RWPE2 (cell line): ENCODE measurements at regions not wholly inside any gene's neighbourhood (a gene's known extent, or its start where the extent isn't known, plus 50 kb on each side); places are given as distances from the start of the nearest gene placed in this dataset.
"Not testable (repeated sequence)": the region's sequence is repeated elsewhere in the genome, so short reads cannot be mapped to it uniquely, and the experiment has no call there.

Experiments
- ATAC-seq: fragments of 200-7000 bp; cut with Tn5 transposase; 3 replicates; pipeline ENCODE4 v1.9.1; 2021; ENCODE audit warnings: low read depth
- DNase-seq: peaks from one replicate; pipeline ENCODE4 v3.0.0-alpha.2; 2020; ENCODE audit warnings: low spot score
- H3K27ac ChIP-seq: fragments of 450-650 bp; 2 replicates; pipeline ENCODE4 v1.5.1; 2017; ENCODE audit warnings: mild to moderate bottlenecking; ENCODE audit not compliant: poor library complexity, severe bottlenecking
- H3K27me3 ChIP-seq: fragments of 250-450 bp; sonication (Bioruptor Pico); 2 replicates; pipeline ENCODE4 v1.5.1; 2021; ENCODE audit warnings: mild to moderate bottlenecking, moderate library complexity; ENCODE audit not compliant: insufficient read depth, poor library complexity, severe bottlenecking
- H3K36me3 ChIP-seq: fragments of 250-450 bp; sonication (Bioruptor Pico); 2 replicates; pipeline ENCODE4 v1.5.1; 2020; ENCODE audit warnings: low read depth, mild to moderate bottlenecking, moderate library complexity
- H3K4me1 ChIP-seq: fragments of 250-450 bp; sonication (Bioruptor Pico); 2 replicates; pipeline ENCODE4 v1.5.1; 2021; ENCODE audit warnings: mild to moderate bottlenecking, moderate library complexity; ENCODE audit not compliant: insufficient read depth, poor library complexity, severe bottlenecking
- H3K4me3 ChIP-seq: fragments of 250-450 bp; sonication (Bioruptor Pico); 2 replicates; pipeline ENCODE4 v1.5.1; 2021; ENCODE audit warnings: mild to moderate bottlenecking, moderate library complexity; ENCODE audit not compliant: severe bottlenecking
- H3K9me3 ChIP-seq: fragments of 250-450 bp; sonication (Bioruptor Pico); 2 replicates; pipeline ENCODE4 v1.5.1; 2021; ENCODE audit warnings: mild to moderate bottlenecking, moderate library complexity; ENCODE audit not compliant: severe bottlenecking

DNA sequence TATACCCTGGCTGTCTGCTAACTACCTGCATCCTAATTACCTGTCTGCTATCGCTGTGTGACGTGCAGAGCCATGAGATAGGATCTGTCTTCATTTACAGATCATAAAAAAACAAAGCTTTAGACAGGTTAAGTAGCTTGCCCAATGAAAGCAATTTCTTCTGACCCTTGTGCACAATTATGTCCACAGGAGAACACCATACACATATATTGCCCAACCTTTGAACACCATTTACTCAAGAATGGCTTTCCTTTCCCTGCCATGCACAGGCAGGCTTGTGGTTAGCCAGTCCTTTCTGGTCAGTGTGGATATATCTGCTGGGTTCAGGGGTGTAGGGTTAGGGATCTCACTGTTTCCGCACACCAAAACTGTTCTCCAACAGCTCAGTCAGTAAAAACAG lies 344.8 kb downstream of the BCL2L11 start:
- not testable (repeated sequence) for ATAC-seq, H3K36me3 ChIP-seq, H3K9me3 ChIP-seq, H3K4me1 ChIP-seq, H3K4me3 ChIP-seq, H3K27ac ChIP-seq, DNase-seq, H3K27me3 ChIP-seq

DNA sequence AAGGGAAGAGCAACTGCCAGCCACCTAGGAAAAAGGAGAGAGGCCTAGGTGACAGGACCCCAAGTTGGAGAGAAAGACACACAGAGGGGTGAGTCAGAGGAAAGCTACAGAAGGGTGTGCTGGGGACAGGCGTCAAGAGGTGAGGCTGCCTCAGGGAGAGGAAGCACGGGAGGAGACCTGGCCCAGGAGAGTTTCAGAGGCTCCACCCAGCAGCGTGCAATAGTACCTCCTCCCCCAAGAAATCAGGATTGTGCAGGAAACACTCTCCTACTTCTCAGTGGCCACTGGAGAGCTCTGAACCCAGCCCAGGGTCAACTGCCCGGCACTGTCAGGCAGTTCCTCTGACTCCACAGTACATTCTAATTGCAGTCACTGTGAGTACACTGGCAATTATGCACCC lies 346.0 kb downstream of the BCL2L11 start:
- not testable (repeated sequence) for H3K9me3 ChIP-seq, H3K36me3 ChIP-seq, H3K27me3 ChIP-seq, H3K27ac ChIP-seq, H3K4me3 ChIP-seq, DNase-seq, H3K4me1 ChIP-seq
- ATAC-seq: peak; percentile 79

DNA sequence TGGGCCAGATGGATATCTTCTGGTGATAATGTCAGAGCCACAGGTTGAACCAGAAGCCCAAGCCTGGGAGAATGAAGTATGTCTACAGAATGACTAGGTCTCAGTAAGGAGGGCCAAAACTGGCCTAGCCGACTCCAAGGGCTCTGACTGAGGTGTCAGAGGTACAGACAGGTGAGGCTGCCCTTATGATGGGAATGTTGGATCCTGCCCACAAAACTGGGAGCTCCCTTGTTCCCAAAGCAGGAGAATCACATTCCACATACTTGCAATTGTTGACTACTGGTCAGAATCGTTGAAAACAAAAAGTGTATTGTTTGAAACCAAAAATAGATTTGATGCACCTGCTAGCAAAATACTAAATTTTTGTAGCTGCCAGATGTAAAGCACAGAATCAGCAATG lies 350.2 kb downstream of the BCL2L11 start:
- H3K9me3 ChIP-seq, H3K4me1 ChIP-seq, H3K27ac ChIP-seq, H3K4me3 ChIP-seq, H3K36me3 ChIP-seq, ATAC-seq, DNase-seq, H3K27me3 ChIP-seq: not testable (repeated sequence)

DNA sequence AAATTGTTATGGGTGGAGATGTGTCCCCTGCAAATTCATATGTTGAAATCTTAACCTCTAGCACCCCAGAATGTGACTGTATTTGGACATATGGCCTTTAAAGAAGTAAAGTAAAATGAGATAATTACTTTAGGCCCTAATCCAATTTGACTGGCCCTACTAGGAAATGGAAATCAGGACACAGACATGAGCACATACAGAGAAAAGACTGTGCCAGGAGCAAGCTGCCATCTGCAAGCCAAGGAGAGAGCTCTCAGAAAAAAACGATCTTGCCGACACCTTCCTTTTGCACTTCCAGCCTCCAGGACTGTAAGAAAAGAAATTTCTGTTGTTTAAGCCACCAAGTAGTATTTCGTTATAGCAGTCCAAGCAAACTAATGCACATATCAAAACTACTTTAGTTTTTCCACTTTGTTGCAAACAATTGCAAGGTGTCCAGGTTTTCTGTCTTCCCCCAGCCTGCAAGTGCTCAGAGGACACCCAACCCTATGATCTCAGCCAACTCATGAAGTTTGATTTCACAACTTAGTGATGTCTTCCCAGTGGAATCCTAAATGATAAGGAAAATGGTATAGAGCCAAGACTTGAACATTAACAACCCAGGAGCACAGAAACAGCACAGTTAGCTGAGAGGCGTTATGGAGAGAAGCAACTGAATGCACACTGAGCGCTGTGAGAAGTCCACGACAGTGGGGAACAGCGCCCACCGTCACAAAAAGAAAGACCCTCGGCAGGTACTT lies 351.2 kb downstream of the BCL2L11 start:
- not testable (repeated sequence) for DNase-seq, H3K27me3 ChIP-seq, H3K27ac ChIP-seq, H3K4me1 ChIP-seq, H3K9me3 ChIP-seq, H3K36me3 ChIP-seq, H3K4me3 ChIP-seq
- peak; percentile 43; the same call in 2 of the 3 replicates for ATAC-seq

DNA sequence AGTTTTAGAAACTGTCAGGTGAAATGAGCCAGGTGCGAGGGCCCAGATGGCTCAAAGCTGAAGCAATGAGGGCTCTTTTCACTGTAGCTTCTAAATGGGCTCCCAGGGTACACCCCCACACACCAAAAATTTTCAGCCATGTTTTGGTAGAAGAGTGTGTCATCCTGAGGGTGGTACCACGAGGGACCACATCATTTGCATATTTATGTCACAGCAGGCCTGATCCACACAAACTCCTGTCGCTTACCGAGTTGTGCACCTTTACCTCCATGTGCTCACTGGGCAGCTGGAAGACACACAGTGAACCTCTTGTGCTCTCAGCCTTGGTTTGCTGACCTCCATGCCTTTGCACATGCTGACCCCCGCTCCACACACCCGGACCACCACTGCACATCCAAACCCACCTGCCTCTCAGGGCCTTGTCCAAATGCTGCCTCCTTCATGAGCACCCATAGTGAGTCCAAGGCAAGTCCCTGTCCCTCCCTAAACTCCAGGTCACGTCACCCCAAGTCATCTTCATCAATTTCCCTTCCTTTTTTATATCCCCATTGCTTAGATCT lies 352.2 kb downstream of the BCL2L11 start:
- not testable (repeated sequence) for H3K27ac ChIP-seq, H3K27me3 ChIP-seq, H3K4me1 ChIP-seq, H3K36me3 ChIP-seq, H3K4me3 ChIP-seq, ATAC-seq, DNase-seq, H3K9me3 ChIP-seq

DNA sequence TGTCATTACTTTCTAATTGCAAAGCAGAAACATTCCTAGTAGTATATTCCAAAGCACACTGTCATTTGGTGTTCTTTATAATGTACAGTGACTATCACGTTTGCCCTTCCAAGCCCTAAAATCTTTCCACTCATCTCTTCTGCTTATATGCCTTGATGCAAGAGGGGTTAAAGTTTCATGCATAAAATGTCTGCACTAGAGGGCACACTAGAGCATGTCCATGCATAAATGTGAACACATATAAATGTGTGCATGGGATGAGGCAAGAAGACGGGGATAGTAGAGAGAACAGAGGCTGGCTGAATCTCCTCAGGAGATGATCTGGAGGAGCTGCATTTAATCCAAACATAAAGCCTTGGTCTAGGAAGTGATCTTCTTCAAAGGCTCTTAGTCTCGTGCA lies 352.8 kb downstream of the BCL2L11 start:
- peak; percentile 30; the same call in 1 of the 3 replicates for ATAC-seq
- not testable (repeated sequence) for H3K36me3 ChIP-seq, DNase-seq, H3K9me3 ChIP-seq, H3K4me1 ChIP-seq, H3K27me3 ChIP-seq, H3K4me3 ChIP-seq, H3K27ac ChIP-seq

DNA sequence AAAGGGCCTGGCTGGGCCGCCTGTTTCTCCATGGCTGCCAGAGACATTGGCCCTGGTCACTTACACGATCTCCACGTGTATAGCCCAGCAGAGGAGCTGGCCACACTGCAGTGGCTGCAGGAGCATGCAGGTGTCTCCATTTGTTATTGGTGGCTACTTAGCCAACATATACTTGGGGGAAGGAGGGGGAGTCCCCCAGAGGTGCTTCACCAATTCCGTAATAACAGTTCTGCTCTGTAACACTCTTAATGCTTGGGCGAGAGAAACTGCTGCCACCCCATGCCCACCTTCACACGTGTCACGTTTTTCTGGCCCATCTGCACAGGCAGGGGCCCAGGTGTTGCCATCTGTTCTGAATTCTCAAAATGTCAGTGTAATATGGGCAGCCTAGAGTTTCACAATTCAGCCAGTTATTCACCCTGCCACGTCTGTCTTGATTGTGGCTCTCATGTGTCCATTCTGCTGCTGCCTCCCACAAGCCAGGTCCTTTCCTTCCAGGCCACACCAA lies 353.5 kb downstream of the BCL2L11 start:
- not testable (repeated sequence) for H3K36me3 ChIP-seq, H3K27ac ChIP-seq, H3K27me3 ChIP-seq, DNase-seq, ATAC-seq, H3K9me3 ChIP-seq, H3K4me1 ChIP-seq, H3K4me3 ChIP-seq

DNA sequence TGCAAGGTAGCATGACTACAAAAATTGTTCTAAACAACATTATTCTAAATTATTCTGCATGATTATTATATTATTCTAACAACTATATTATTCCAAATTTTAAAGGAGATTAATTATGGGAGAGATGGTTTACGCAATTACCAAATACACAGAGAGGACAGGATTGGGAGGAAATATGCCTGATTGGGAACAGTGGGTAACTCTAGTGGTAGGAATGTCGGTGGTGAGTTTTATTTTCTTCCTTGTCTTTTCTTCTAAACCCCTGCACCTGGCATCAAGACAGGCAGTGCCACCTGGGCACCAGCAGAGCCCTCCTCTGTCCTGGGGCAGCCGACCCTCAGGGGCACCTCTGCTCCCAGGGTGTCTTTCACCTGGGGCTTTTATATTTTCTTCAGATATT lies 357.6 kb downstream of the BCL2L11 start:
- H3K36me3 ChIP-seq, H3K4me3 ChIP-seq, H3K27ac ChIP-seq, H3K4me1 ChIP-seq, H3K9me3 ChIP-seq, ATAC-seq, H3K27me3 ChIP-seq, DNase-seq: not testable (repeated sequence)

DNA sequence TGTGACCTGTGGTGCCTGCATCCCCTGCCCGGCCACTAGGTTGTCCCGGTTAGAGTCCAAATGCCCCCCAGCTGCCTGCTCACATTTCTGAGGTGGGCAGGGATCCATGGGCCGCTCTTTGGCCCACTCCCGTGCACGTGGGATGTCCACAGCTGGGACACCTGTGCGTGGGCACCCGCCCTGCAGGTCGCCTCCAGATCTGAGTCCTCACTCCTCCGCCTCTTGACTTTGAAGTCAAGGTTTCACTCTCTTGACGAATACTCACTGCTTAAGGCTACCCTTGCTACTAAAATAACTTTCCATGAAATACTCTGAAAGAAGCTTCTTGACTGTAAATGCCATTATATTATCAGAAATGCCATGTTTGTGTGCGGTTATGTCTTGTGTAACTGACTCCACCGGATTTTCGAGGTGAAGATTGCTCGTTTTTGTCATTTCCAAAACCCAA lies 358.2 kb downstream of the BCL2L11 start:
- DNase-seq, H3K27ac ChIP-seq, H3K4me1 ChIP-seq, H3K36me3 ChIP-seq, H3K27me3 ChIP-seq, ATAC-seq, H3K4me3 ChIP-seq, H3K9me3 ChIP-seq: not testable (repeated sequence)

DNA sequence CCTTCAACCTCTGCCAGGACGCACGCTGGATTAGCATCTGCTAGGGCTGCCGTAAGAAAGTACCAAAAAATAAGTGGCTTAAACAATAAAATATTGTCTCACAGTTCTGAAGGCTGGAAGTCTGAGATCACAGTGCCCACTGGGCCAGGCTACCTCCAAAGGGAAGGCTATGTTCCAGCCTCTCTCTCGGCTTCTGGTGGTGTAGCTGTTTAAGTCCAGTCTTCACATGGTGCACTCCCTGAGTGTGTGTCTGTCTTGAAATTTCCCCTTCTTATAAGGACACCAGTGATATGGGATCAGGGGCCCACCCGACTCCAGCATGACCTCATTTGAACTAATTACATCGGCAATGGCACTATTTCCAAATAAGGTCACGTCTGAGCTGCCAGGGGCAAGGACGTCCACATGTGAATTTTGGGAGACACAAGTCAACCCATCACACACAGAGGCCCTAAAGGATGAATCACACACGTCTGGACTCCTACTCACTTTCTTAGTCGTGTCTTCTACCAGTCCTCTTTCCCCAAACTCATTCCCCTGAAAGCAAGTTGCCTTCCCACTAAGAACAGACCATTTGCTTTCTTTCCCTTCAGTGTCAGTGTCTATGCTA lies 359.4 kb downstream of the BCL2L11 start:
- H3K27ac ChIP-seq, DNase-seq, H3K9me3 ChIP-seq, H3K36me3 ChIP-seq, ATAC-seq, H3K4me3 ChIP-seq, H3K27me3 ChIP-seq, H3K4me1 ChIP-seq: not testable (repeated sequence)

DNA sequence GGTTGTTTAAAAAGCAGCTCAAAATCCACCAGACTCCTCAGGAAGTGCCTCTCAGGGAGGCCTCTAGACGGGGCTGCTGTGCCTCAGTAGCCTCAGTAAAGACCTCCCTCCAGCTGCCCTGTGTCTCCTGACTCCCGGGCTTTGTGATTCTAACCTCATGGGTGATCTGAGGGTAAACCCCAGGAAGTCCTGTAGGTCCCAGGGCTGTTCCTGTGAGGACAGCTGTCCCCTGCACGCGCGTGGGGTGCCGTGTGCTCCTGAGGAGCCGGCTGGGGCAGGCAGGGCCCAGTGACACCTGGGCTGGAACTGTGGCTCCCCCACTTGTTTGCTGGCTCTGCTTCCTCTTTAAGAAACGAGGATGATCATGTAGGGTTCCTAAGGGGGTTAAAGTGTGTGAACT lies 359.9 kb downstream of the BCL2L11 start:
- not testable (repeated sequence) for H3K36me3 ChIP-seq, H3K27me3 ChIP-seq, H3K4me1 ChIP-seq, DNase-seq, H3K27ac ChIP-seq, ATAC-seq, H3K4me3 ChIP-seq, H3K9me3 ChIP-seq
